ENCODE measurements at regions not wholly inside any gene's neighbourhood (a gene's known extent, or its start where the extent isn't known, plus 50 kb on each side); places are given as distances from the start of the nearest gene placed in this dataset.

GRCh38 chr16:74153773-74154172, 142.8 kb upstream of the PSMD7 start:
- CTCF ChIA-PET, result interaction anchor here (1.2 kb wide), 1 partner anchor 90 kb away, joined by 3 read pairs; no protein-coding TSS in a partner anchor
- no peak overlapping the region for H3K27ac ChIP-seq (ENCODE audit: low read depth in 2 of 2, low read length in 1 of 2)
- WGBS (ENCODE audit: low lambda C conversion rate), result 0% methylated on average over 1 of the region's 1 CpG

GRCh38 chr16:74146643-74147042, 150.0 kb upstream of the PSMD7 start:
- no peak overlapping the region for H2AFZ ChIP-seq (ENCODE audit: low read depth)
- H3K4me1 ChIP-seq (ENCODE audit: control insufficient read depth in 1 of 2, insufficient read depth in 2 of 2, low read depth in 1 of 2, low read length in 1 of 2), result no peaks in the 10 kb centered on the region
- H3K27me3 ChIP-seq (ENCODE audit: insufficient read depth), result no peaks in the 10 kb centered on the region
- ChIA-PET POLR2A (no interaction called here), CTCF (no interaction called here)
- TF ChIP-seq MAX (IDR thresholded peaks at IDR 0.05; ENCODE audit: low read depth) (no peak), CHD2 (IDR thresholded peaks at IDR 0.05; ENCODE audit: low read length, partially characterized antibody) (no peak), REST (IDR thresholded peaks at IDR 0.05; ENCODE audit: low read depth, low read length) (no peak), RFX5 (IDR thresholded peaks at IDR 0.05; ENCODE audit: low read length) (no peak), MXI1 (IDR thresholded peaks at IDR 0.05; ENCODE audit: low read depth, low read length) (no peak), EZH2phosphoT487 (IDR thresholded peaks at IDR 0.05; ENCODE audit: borderline replicate concordance, low read depth) (no peak), RAD21 (IDR thresholded peaks at IDR 0.05; ENCODE audit: low read length) (no peak), POLR2AphosphoS5 (IDR thresholded peaks at IDR 0.05; ENCODE audit: low read depth, low read length) (no peak), MEF2A (IDR thresholded peaks at IDR 0.05; ENCODE audit: borderline replicate concordance, low read depth) (no peak), USF1 (IDR thresholded peaks at IDR 0.05; ENCODE audit: borderline replicate concordance, low read depth) (no peak), FOXM1 (IDR thresholded peaks at IDR 0.05; ENCODE audit: low read depth) (no peak), ELF1 (IDR thresholded peaks at IDR 0.05) (no peak), EP300 (IDR thresholded peaks at IDR 0.05; ENCODE audit: borderline replicate concordance in 1 of 2, low read depth in 1 of 2, low read length in 1 of 2) (no peak), FOSL2 (IDR thresholded peaks at IDR 0.05; ENCODE audit: borderline replicate concordance, low read depth) (no peak)
- H4K20me1 ChIP-seq (ENCODE audit: insufficient read depth), result no peaks in the 10 kb centered on the region
- no peak overlapping the region for H3K9ac ChIP-seq
- no peak overlapping the region for H3K4me3 ChIP-seq (ENCODE audit: low read depth in 2 of 2, low read length in 1 of 2)
- no peaks in the 10 kb centered on the region for H3K36me3 ChIP-seq (replicated peaks in 1 of 2; ENCODE audit: control insufficient read depth in 1 of 2, insufficient read depth in 2 of 2, low read length in 1 of 2)
- H3K27ac ChIP-seq (ENCODE audit: low read depth in 2 of 2, low read length in 1 of 2), result no peak overlapping the region
- WGBS (ENCODE audit: low lambda C conversion rate), result 35% methylated on average over 2 of the region's 2 CpGs
- no peak for DNase-seq
- no peak overlapping the region for H3K4me2 ChIP-seq
- no peaks in the 10 kb centered on the region for H3K79me2 ChIP-seq (ENCODE audit: insufficient read depth)
- no peaks in the 10 kb centered on the region for H3K9me2 ChIP-seq
- no peaks in the 10 kb centered on the region for H3K9me3 ChIP-seq
- no peaks in the 10 kb centered on the region for H3F3A ChIP-seq (replicated peaks; ENCODE audit: insufficient read depth)

More at GRCh38 chr16:74153773-74154172, 142.8 kb upstream of the PSMD7 start:
- no peaks in the 10 kb centered on the region for H3F3A ChIP-seq (replicated peaks; ENCODE audit: insufficient read depth)
- H3K9ac ChIP-seq, result no peak overlapping the region
- H3K36me3 ChIP-seq (replicated peaks in 1 of 2; ENCODE audit: control insufficient read depth in 1 of 2, insufficient read depth in 2 of 2, low read length in 1 of 2), result no peaks in the 10 kb centered on the region
- H3K27me3 ChIP-seq (ENCODE audit: insufficient read depth), result no peaks in the 10 kb centered on the region
- H3K4me1 ChIP-seq (ENCODE audit: control insufficient read depth in 1 of 2, insufficient read depth in 2 of 2, low read depth in 1 of 2, low read length in 1 of 2), result no peaks in the 10 kb centered on the region
- DNase-seq, result no peak
- H3K9me2 ChIP-seq, result no peaks in the 10 kb centered on the region
- no peak overlapping the region for H3K4me3 ChIP-seq (ENCODE audit: low read depth in 2 of 2, low read length in 1 of 2)
- H2AFZ ChIP-seq (ENCODE audit: low read depth), result no peak overlapping the region
- no peaks in the 10 kb centered on the region for H4K20me1 ChIP-seq (ENCODE audit: insufficient read depth)
- H3K79me2 ChIP-seq (ENCODE audit: insufficient read depth), result no peaks in the 10 kb centered on the region
- H3K4me2 ChIP-seq, result no peak overlapping the region
- POLR2A ChIA-PET, result no interaction called here
- H3K9me3 ChIP-seq, result no peaks in the 10 kb centered on the region
- TF ChIP-seq TEAD4 (IDR thresholded peaks at IDR 0.05; ENCODE audit: borderline replicate concordance, insufficient read depth) (no peak), FOSL2 (IDR thresholded peaks at IDR 0.05; ENCODE audit: borderline replicate concordance, low read depth) (no peak), POLR2AphosphoS5 (IDR thresholded peaks at IDR 0.05; ENCODE audit: low read depth, low read length) (no peak), MEF2A (IDR thresholded peaks at IDR 0.05; ENCODE audit: borderline replicate concordance, low read depth) (no peak), RFX5 (IDR thresholded peaks at IDR 0.05; ENCODE audit: low read length) (no peak)

Data from SK-N-SH (cell line).